GM19238 (cell line): ENCODE measurements at regions not wholly inside any gene's neighbourhood (a gene's known extent, or its start where the extent isn't known, plus 50 kb on each side); places are given as distances from the start of the nearest gene placed in this dataset.
"Not testable (repeated sequence)": the region's sequence is repeated elsewhere in the genome, so short reads cannot be mapped to it uniquely, and the experiment has no call there.

ENCODE experiments used
- DNase-seq: peaks from one replicate; pipeline ENCODE4 v3.0.0; 2011; ENCODE audit warnings: low spot score; ENCODE audit not compliant: insufficient read length

DNA sequence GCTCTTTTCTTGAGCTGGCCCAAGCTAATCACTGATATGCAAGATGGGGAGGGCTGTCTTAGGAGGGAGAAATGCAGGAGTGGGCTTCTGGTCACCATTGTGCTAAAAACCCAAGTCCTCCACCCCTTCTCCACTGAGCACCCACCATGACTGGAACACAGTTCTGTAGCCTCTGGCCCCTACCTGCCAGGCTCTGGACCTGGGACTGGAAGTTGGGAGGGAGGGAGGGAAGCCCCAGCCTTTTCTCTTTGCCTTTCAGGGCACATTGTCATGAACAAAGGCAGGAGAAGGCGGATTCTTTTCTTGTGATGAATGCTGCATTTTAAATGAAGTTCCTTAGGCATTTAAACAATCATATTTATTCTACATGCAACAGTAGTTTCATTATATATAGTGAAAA, 559.1 kb upstream of the TRPC7 start:
- DNase-seq = no peak

GRCh38 chr5:136910625-136911024, 545.3 kb upstream of the TRPC7 start:
- DNase-seq = no peak

DNA sequence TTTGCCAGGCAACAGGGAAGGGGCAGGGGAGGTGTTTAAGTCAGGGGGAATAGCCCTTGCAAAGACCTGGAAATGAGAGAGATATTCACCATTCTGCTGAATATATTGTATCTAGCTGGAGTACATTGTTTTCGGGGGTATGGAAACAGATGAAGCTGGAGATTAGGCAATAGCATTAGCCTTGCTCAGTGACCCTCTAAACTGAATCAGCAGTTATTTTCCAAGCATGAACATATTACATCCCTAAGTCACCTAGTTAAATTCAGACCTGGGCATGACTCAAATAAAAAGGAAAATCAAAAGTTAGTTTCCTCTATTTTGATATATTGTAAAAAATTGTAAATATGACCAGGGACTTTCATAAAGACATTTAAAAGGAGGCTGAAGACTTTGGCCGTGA, 544.6 kb upstream of the TRPC7 start:
- DNase-seq = no peak

- no peak for DNase-seq
These were observed 542.0 kb upstream of the TRPC7 start for GRCh38 chr5:136907371-136907770.

DNA sequence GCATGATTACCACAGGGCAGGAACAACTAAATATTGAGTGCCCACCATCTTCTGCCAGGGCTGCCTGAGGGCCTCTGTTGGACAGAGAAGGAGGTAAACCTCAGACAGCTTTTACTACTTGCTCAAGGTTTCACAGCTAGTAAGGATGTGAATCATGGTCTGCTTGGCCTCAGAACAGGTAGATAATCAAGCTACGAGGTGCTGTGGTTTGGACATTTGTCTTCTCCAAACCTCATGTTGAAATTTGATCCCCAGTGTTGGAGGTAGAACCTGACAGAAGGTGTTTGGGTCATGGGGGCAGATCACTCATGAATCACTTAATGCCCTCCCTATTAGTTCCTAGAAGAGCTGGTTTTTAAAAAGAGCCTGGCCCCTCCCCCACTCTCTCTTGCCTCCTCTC, 541.2 kb upstream of the TRPC7 start:
- DNase-seq = no peak

GRCh38 chr5:136905571-136905970, 540.2 kb upstream of the TRPC7 start:
- no peak for DNase-seq

DNA sequence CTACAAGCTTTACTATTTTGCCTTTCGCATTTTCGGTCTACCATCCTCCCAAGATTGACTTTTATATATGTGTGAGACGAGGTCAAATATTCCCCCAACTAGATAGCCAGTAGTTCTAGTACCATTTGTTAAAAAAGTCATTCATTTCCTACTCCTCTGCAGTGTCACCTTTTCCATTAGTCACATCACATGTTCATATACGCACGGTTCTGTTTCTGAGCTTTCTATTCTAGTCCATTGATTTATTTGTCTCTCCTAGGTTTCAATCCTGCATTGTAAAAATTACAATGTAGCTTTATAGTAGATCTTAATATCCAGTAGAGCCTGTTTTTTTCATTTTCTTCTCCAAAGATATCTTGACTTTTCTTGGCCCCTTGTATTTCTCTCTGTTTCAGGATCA, 528.7 kb upstream of the TRPC7 start:
- DNase-seq = no peak

GRCh38 chr5:136892000-136892399, 526.7 kb upstream of the TRPC7 start:
- DNase-seq = no peak

GRCh38 chr5:136891175-136891972, 526.0 kb upstream of the TRPC7 start:
- no peak for DNase-seq

GRCh38 chr5:136890431-136891148, 525.2 kb upstream of the TRPC7 start:
- no peak for DNase-seq

- no peak for DNase-seq
These were observed 521.3 kb upstream of the TRPC7 start for GRCh38 chr5:136886608-136887007.

DNA sequence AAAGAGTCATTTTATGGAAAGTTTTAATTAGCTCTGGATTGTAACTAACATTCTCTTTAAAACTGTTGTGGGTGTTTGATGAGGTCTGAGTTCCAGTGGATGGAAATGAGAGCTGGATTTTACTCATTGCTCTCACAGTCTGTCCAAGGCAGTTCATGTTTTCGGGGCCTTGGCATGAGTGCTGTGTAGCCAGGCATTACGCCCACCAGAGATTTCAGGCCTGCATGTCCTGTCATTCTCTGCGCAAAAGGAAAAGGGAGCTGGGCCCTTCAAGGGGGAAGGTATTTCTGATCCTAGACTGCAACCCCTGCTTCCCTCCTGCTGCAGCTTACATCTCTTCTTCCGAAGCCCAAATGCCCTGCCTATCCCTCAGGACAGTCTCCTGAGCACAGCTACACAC, 499.6 kb upstream of the TRPC7 start:
- DNase-seq = no peak

GRCh38 chr5:136856648-136857047, 491.3 kb upstream of the TRPC7 start:
- DNase-seq = no peak

- DNase-seq = no peak
These were observed 488.6 kb upstream of the TRPC7 start for GRCh38 chr5:136853971-136854370.

GRCh38 chr5:136840601-136841000, 475.3 kb upstream of the TRPC7 start:
- DNase-seq = no peak

DNA sequence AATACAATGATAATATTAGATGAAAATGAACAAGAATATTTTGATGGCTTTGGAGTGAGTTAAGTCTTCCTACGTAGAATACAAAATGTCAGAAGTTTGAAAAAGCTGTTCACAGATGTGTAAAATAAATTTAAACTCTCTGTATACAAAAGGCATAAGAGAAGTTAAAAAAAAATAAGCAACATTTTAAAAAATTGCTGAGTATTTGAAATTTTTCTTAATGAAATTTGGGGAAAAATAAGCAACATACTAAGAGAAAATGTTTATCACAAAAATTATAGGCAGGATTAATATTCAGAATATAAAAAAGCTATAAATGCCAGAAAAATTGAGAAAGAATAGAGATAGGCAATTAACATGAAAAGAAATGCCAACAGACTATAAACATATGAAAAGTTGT, 470.7 kb upstream of the TRPC7 start:
- DNase-seq = no peak

DNA sequence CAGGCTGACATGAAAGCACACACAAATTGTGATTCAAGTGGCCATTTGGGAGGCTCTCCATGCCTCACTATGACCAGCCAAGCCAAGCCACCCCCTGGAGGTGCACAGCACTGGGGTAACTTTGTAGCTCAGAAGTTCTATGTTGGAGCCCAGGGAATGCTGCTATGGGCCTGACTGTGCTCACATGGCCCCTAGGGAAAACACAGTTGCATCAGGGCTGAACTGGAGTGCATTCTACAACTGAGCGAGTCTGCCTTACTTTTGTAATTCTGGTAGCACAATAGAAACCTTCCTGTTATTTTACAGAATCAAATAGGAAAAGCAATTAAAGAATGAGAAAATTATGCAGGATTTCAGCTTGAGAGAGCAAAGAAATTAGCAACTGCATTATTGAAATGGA, 455.5 kb upstream of the TRPC7 start:
- DNase-seq = no peak

DNA sequence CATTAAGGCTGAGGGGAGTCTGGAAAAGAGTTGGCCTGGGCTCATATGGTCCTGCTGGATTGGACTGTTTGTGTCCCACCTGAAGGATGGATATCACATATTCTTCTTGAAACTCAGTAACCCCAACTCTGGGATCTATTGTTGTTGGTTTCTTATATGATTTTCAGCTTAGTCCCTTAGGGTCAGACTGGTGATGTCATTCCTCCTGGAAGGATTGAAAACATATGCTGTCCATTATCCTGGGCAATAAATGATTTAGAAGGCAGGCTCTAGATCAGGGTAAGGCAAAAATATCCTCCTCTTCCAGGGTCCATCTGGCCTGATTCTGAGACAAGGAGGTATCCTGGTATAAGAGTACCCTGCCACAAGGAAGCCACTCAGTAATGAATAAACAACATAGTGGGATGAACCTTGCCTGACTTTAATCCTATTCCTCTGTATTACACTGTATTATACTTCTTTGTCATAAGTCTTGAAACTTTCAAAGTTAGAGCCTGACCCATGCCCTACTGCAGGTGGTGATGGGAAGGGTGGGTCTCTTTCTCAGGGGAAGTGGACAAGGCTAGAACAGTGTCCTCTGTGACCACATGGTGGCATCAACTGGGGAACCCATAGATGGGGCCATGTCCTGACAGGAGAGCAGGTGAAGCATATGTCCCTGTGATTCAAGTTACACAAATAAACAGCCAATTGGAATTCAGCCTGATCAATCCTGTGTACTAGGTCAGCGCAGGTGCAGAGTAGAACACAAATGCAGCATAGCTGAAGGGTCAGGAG, 454.4 kb upstream of the TRPC7 start:
- DNase-seq = no peak

DNA sequence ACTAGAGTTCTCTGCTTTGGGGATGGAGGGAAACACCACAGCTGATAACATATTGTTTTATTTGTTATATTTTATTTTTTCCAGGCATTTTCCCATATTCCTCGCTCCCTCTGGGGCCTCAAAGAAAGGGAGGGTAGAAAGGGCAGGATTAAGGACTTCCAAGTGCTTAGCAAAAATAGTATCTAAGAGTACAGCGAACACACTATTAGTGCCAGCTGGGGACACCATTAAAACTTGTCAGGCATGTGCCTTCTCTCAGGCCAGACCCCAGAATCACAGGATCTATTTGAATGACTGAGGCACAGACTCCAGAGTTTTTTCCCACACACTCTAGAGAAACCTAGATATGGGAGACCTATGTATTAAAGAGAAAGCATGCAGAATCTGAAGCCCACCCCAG, 451.0 kb upstream of the TRPC7 start:
- no peak for DNase-seq

DNA sequence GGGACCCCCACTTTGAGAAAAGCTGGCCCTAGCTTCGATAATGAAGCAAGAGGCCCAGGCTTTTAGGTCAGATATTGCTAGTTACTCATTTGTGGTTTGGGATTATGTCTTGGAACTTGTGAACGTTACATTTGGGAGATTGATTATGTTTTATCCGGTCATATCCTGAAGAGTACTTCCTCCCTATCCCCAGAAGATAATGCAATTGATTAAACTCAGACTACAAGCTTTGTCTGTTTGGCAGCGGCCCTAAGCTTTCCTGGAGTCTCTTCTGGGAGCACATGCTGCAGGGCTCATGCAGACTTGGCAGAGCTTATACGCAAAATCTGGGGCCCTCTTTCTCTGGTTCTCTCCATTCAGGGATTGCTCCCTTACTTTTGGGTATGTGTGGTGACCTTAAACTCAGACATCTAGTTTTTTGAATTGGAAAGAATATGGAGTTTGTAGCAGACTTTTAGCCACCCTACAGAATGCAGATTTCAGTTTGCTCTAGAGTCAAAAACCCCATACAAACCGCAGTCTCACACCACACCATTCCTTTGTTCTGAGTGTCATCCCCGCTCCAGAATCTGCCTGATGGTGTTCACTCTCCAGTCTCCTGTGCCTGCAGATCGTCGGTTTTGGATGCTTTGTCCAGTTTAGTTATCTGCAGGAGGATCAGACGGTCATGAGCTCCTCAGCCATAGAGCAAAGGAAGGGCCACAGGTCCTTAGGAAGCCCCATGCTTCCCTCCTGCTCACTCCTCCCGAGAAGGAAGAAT, 449.5 kb upstream of the TRPC7 start:
- no peak for DNase-seq

GRCh38 chr5:136812270-136812669, 446.9 kb upstream of the TRPC7 start:
- DNase-seq = not testable (repeated sequence)
